Fibroblast of lung (primary cell): ENCODE measurements at regions not wholly inside any gene's neighbourhood (a gene's known extent, or its start where the extent isn't known, plus 50 kb on each side); places are given as distances from the start of the nearest gene placed in this dataset.

Experiments used
- DNase-seq, 2 donors: peaks; one replicate each; pipeline versions ENCODE4 v3.0.0 to v3.0.0-alpha.2; 2010; ENCODE audit warnings: low read depth in 2 of 2
- H2AFZ ChIP-seq: 2 replicates; pipeline ENCODE4 v1.5.1; 2012; ENCODE audit warnings: low read length, control low read depth, inconsistent platforms
- H3K27ac ChIP-seq: 2 replicates; pipeline ENCODE4 v1.5.1; 2011; ENCODE audit warnings: low read length, control low read depth; ENCODE audit not compliant: insufficient read depth
- H3K27me3 ChIP-seq: 2 replicates; pipeline ENCODE4 v1.5.1; 2011; ENCODE audit warnings: mild to moderate bottlenecking, low read length; ENCODE audit not compliant: control insufficient read depth, insufficient read depth
- H3K36me3 ChIP-seq: 2 replicates; pipeline ENCODE4 v1.5.1; 2011; ENCODE audit warnings: low read length; ENCODE audit not compliant: control insufficient read depth, insufficient read depth
- H3K4me1 ChIP-seq: 2 replicates; pipeline ENCODE4 v1.5.1; 2011; ENCODE audit warnings: low read length; ENCODE audit not compliant: control insufficient read depth, insufficient read depth; ENCODE audit errors: extremely low read depth
- H3K4me2 ChIP-seq: 2 replicates; pipeline ENCODE4 v1.5.1; 2011; ENCODE audit warnings: low read length, control low read depth; ENCODE audit not compliant: insufficient read depth; ENCODE audit errors: extremely low read depth
- H3K4me3 ChIP-seq, 4 experiments: fragments of 200-600 bp in 1 of 4; sonication (generic) in 1 of 4; replicated peaks in 1 of 4; 2 replicates each; pipeline ENCODE4 v1.5.1; 2011 to 2016; ENCODE audit warnings: low read length in 4 of 4, low read depth in 3 of 4, mild to moderate bottlenecking in 3 of 4, control low read depth in 2 of 4, inconsistent platforms in 1 of 4, mixed read lengths in 1 of 4; ENCODE audit not compliant: insufficient read depth in 1 of 4; ENCODE audit errors: control extremely low read depth in 1 of 4
- H3K79me2 ChIP-seq: 2 replicates; pipeline ENCODE4 v1.5.1; 2012; ENCODE audit warnings: mild to moderate bottlenecking, low read length, inconsistent platforms; ENCODE audit not compliant: control insufficient read depth, insufficient read depth
- H3K9ac ChIP-seq: 2 replicates; pipeline ENCODE4 v1.5.1; 2011; ENCODE audit warnings: mild to moderate bottlenecking, low read length, control low read depth; ENCODE audit not compliant: insufficient read depth
- H3K9me3 ChIP-seq: 2 replicates; pipeline ENCODE4 v1.5.1; 2012; ENCODE audit warnings: low read depth, low read length; ENCODE audit not compliant: control insufficient read depth, insufficient read depth
- H4K20me1 ChIP-seq: 2 replicates; pipeline ENCODE4 v1.5.1; 2011; ENCODE audit warnings: low read length; ENCODE audit not compliant: control insufficient read depth, insufficient read depth; ENCODE audit errors: extremely low read depth
- CTCF ChIP-seq, 2 donors: IDR thresholded peaks in 1 of 2; conservative IDR thresholded peaks in 1 of 2; 1 replicate in 1 of 2; 2 replicates in 1 of 2; pipeline ENCODE4 v1.5.1; 2011 to 2012; ENCODE audit warnings: low read length in 2 of 2, control low read depth in 1 of 2, inconsistent platforms in 1 of 2, low read depth in 1 of 2, mild to moderate bottlenecking in 1 of 2
- EZH2 ChIP-seq: IDR thresholded peaks from 2 replicates; pipeline ENCODE4 v1.5.1; 2012; ENCODE audit warnings: low read length, control low read depth, mild to moderate bottlenecking; ENCODE audit errors: missing control alignments

GRCh38 chr6:4192627-4193026 is 57.3 kb upstream of the ECI2 start:
- Histone ChIP-seq H3K9ac (no peak overlapping the region), H3K36me3 (no peaks in the 10 kb centered on the region), H3K4me2 (no peak overlapping the region), H3K79me2 (no peaks in the 10 kb centered on the region), H4K20me1 (no peaks in the 10 kb centered on the region), H2AFZ (no peak overlapping the region), H3K27ac (no peak overlapping the region), H3K4me1 (no peaks in the 10 kb centered on the region), H3K4me3 (no peak overlapping the region), H3K27me3 (no peaks in the 10 kb centered on the region), H3K9me3 (no peaks in the 10 kb centered on the region)
- no peak for DNase-seq
- TF ChIP-seq EZH2 (no peak), CTCF (conservative IDR thresholded peaks at IDR 0.05 in 1 of 2, IDR thresholded peaks at IDR 0.05 in 1 of 2; ENCODE audit: low read depth in 1 of 2, low read length in 2 of 2) (no peak)

GRCh38 chr6:4192173-4192572 is 56.8 kb upstream of the ECI2 start:
- Histone ChIP-seq H3K9me3 (no peaks in the 10 kb centered on the region), H3K9ac (no peak overlapping the region), H2AFZ (no peak overlapping the region), H3K36me3 (no peaks in the 10 kb centered on the region), H3K27me3 (no peaks in the 10 kb centered on the region), H3K4me2 (no peak overlapping the region), H3K79me2 (no peaks in the 10 kb centered on the region), H4K20me1 (no peaks in the 10 kb centered on the region), H3K4me3 (no peak overlapping the region), H3K4me1 (no peaks in the 10 kb centered on the region), H3K27ac (no peak overlapping the region)
- DNase-seq, result no peak
- TF ChIP-seq EZH2 (no peak), CTCF (conservative IDR thresholded peaks at IDR 0.05 in 1 of 2, IDR thresholded peaks at IDR 0.05 in 1 of 2; ENCODE audit: low read depth in 1 of 2, low read length in 2 of 2) (no peak)

- DNase-seq, result no peak
- Histone ChIP-seq H3K4me2 (no peak overlapping the region), H4K20me1 (no peaks in the 10 kb centered on the region), H3K27me3 (no peaks in the 10 kb centered on the region), H3K79me2 (no peaks in the 10 kb centered on the region), H3K4me1 (no peaks in the 10 kb centered on the region), H3K36me3 (no peaks in the 10 kb centered on the region), H3K9me3 (no peaks in the 10 kb centered on the region), H3K9ac (no peak overlapping the region), H2AFZ (no peak overlapping the region), H3K4me3 (no peak overlapping the region), H3K27ac (no peak overlapping the region)
- TF ChIP-seq EZH2 (no peak), CTCF (conservative IDR thresholded peaks at IDR 0.05 in 1 of 2, IDR thresholded peaks at IDR 0.05 in 1 of 2; ENCODE audit: low read depth in 1 of 2, low read length in 2 of 2) (no peak)
Measured at GRCh38 chr6:4191271-4191721, 55.9 kb upstream of the ECI2 start.
